CD14-positive monocyte (primary cell): ENCODE measurements at regions not wholly inside any gene's neighbourhood (a gene's known extent, or its start where the extent isn't known, plus 50 kb on each side); places are given as distances from the start of the nearest gene placed in this dataset.

ENCODE experiments used
- DNase-seq, 3 donors: peaks; one replicate each; pipeline ENCODE4 v3.0.0-alpha.2; 2011 to 2022
- H2AFZ ChIP-seq: 2 replicates; pipeline ENCODE4 v1.6.0; 2012; ENCODE audit warnings: mild to moderate bottlenecking, low read depth, low read length, inconsistent platforms; ENCODE audit not compliant: insufficient read depth, poor library complexity, severe bottlenecking
- H3K27ac ChIP-seq, 2 donors: 1 replicate in 1 of 2; 2 replicates in 1 of 2; pipeline ENCODE4 v1.5.1; 2012 to 2013; ENCODE audit warnings: low read length in 2 of 2, control low read depth in 1 of 2, inconsistent platforms in 1 of 2, low read depth in 1 of 2, mild to moderate bottlenecking in 1 of 2
- H3K27me3 ChIP-seq, 2 donors: one replicate each; pipeline versions ENCODE4 v1.6.0 to v1.6.1; 2011 to 2013; ENCODE audit warnings: low read length in 2 of 2; ENCODE audit not compliant: control insufficient read depth in 2 of 2, insufficient read depth in 2 of 2
- H3K36me3 ChIP-seq, 2 donors: replicated peaks in 1 of 2; 1 replicate in 1 of 2; 2 replicates in 1 of 2; pipeline versions ENCODE4 v1.5.1 to v1.6.1; 2012 to 2013; ENCODE audit warnings: low read length in 2 of 2, control low read depth in 1 of 2, inconsistent platforms in 1 of 2, mild to moderate bottlenecking in 1 of 2; ENCODE audit not compliant: insufficient read depth in 2 of 2, control insufficient read depth in 1 of 2
- H3K4me1 ChIP-seq, 2 donors: 1 replicate in 1 of 2; 2 replicates in 1 of 2; pipeline versions ENCODE4 v1.5.1 to v1.6.1; 2012 to 2013; ENCODE audit warnings: low read length in 2 of 2, control low read depth in 1 of 2, inconsistent platforms in 1 of 2, mild to moderate bottlenecking in 1 of 2, moderate library complexity in 1 of 2; ENCODE audit not compliant: insufficient read depth in 2 of 2, control insufficient read depth in 1 of 2
- H3K4me2 ChIP-seq: replicated peaks from 2 replicates; pipeline ENCODE3; 2012; ENCODE audit warnings: low read length, moderate library complexity, mild to moderate bottlenecking; ENCODE audit not compliant: poor library complexity, severe bottlenecking; ENCODE audit errors: extremely low read depth
- H3K4me3 ChIP-seq, 3 experiments: fragments of 200-600 bp in 1 of 3; sonication (generic) in 1 of 3; replicated peaks in 1 of 3; 1 replicate in 2 of 3; 2 replicates in 1 of 3; pipeline ENCODE4 v1.5.1; 2011 to 2013; ENCODE audit warnings: low read length in 3 of 3, mild to moderate bottlenecking in 3 of 3, control low read depth in 2 of 3, low read depth in 2 of 3, inconsistent platforms in 1 of 3, moderate library complexity in 1 of 3
- H3K79me2 ChIP-seq: 2 replicates; pipeline ENCODE4 v1.6.0; 2012; ENCODE audit warnings: mild to moderate bottlenecking, control low read depth, inconsistent platforms, low read length, moderate library complexity; ENCODE audit not compliant: insufficient read depth
- H3K9ac ChIP-seq: 2 replicates; pipeline ENCODE4 v1.6.0; 2017; ENCODE audit warnings: low read length, mild to moderate bottlenecking; ENCODE audit not compliant: insufficient read depth, poor library complexity, severe bottlenecking
- H3K9me3 ChIP-seq, 2 donors: replicated peaks in 1 of 2; 1 replicate in 1 of 2; 2 replicates in 1 of 2; pipeline versions ENCODE4 v1.5.1 to v1.6.1; 2012 to 2013; ENCODE audit warnings: low read length in 2 of 2, control low read depth in 1 of 2; ENCODE audit not compliant: control insufficient read depth in 1 of 2, insufficient read depth in 1 of 2
- H4K20me1 ChIP-seq: 2 replicates; pipeline ENCODE4 v1.6.0; 2012; ENCODE audit warnings: mild to moderate bottlenecking, low read length, control low read depth, moderate library complexity; ENCODE audit not compliant: insufficient read depth
- H3K27ac Mint-ChIP-seq, 7 donors: one replicate each; pipeline ENCODE4 v1.8.0; 2020; ENCODE audit warnings: mild to moderate bottlenecking in 7 of 7, mixed read lengths in 7 of 7, moderate library complexity in 6 of 7, inconsistent platforms in 2 of 7
- H3K27me3 Mint-ChIP-seq, 3 donors: one replicate each; pipeline ENCODE4 v1.8.0; 2021 to 2022; ENCODE audit warnings: low read depth in 3 of 3, mild to moderate bottlenecking in 3 of 3, mixed read lengths in 3 of 3, moderate library complexity in 3 of 3, inconsistent platforms in 1 of 3
- H3K36me3 Mint-ChIP-seq, 2 donors: one replicate each; pipeline ENCODE4 v1.8.0; 2020; ENCODE audit warnings: mixed read lengths in 2 of 2, inconsistent platforms in 1 of 2, mild to moderate bottlenecking in 1 of 2
- H3K4me1 Mint-ChIP-seq: one replicate; pipeline ENCODE4 v1.8.0; 2020; ENCODE audit warnings: mild to moderate bottlenecking, mixed read lengths
- H3K4me3 Mint-ChIP-seq, 2 donors: one replicate each; pipeline ENCODE4 v1.8.0; 2020; ENCODE audit warnings: mild to moderate bottlenecking in 2 of 2, mixed read lengths in 2 of 2, moderate library complexity in 1 of 2
- H3K9me3 Mint-ChIP-seq, 7 donors: one replicate each; pipeline ENCODE4 v1.8.0; 2020 to 2022; ENCODE audit warnings: mixed read lengths in 7 of 7, mild to moderate bottlenecking in 6 of 7, moderate library complexity in 6 of 7, inconsistent platforms in 2 of 7
- WGBS: methylation state at CpG from one replicate; pipeline ENCODE4 v1.1.5; 2013; ENCODE audit warnings: missing lambda C conversion rate; ENCODE audit not compliant: insufficient coverage; 5-methylcytosine and 5-hydroxymethylcytosine counted together
- intact Hi-C, 2 donors: fragments of 100-400 bp; cut with micrococcal nuclease; formaldehyde crosslinking; loops; one replicate each; pipeline versions ENCODE4 v1.15.0 to v1.15.1; 2023
- TF ChIP-seq, protein P1 (sequence below): fragments of 200-600 bp; IDR thresholded peaks from one replicate; pipeline ENCODE4 v1.8.0; 2022; ENCODE audit warnings: antibody characterized with exemption, mild to moderate bottlenecking

DNA sequence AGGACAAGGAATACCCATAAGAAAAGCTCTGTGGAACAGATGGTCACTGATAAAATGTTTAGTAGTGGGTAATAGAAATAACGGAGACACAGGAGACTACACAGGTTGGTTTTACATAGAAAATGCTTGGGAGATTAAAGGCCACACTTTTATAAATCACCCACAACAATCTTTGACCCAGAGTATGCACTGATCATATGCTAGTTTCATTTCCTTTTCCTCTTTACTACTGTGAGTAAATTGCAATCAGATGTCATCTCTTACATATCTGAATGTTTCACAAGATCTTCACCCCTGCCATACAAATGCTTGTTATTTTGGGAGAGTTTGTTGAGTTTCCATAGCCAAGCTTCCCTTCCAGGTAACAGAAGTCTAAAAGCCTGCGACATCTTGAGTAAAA lies 978.4 kb upstream of the KLHL29 start:
- H3K9me3 ChIP-seq: no peaks in the 10 kb centered on the region
- intact Hi-C loops: no loop called here
- H3K36me3 Mint-ChIP-seq: no peaks in the 10 kb centered on the region

DNA sequence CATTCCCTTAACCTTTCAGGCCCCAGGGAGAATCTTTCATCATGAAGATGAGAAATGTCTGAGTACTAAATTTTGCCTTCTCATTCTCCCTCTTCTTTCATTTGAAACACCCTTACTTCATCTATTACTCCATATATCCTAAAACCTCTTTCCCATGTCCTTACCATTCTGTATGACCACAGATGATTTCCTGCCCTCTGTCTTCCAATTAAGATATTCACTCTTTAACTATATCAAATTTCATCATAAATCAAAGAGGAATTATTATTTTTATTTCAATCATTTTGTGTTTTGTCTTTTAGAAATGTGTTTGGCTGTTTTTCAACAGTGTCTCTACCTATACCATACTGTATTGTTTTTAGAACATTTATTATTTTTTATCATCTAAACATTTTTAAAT lies 964.9 kb upstream of the KLHL29 start:
- Mint-ChIP-seq H3K4me1 (no peaks in the 10 kb centered on the region), H3K27me3 (no peaks in the 10 kb centered on the region), H3K9me3 (peaks cover 2 to 13% (median 7%) of the 10 kb centered on the region in 7 donors), H3K36me3 (no peaks in the 10 kb centered on the region), H3K27ac (no peak overlapping the region), H3K4me3 (no peak overlapping the region)
- TF ChIP-seq, protein P1, sequence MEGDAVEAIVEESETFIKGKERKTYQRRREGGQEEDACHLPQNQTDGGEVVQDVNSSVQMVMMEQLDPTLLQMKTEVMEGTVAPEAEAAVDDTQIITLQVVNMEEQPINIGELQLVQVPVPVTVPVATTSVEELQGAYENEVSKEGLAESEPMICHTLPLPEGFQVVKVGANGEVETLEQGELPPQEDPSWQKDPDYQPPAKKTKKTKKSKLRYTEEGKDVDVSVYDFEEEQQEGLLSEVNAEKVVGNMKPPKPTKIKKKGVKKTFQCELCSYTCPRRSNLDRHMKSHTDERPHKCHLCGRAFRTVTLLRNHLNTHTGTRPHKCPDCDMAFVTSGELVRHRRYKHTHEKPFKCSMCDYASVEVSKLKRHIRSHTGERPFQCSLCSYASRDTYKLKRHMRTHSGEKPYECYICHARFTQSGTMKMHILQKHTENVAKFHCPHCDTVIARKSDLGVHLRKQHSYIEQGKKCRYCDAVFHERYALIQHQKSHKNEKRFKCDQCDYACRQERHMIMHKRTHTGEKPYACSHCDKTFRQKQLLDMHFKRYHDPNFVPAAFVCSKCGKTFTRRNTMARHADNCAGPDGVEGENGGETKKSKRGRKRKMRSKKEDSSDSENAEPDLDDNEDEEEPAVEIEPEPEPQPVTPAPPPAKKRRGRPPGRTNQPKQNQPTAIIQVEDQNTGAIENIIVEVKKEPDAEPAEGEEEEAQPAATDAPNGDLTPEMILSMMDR: no peak
- Histone ChIP-seq H3K9me3 (peaks cover 0 to 4% of the 10 kb centered on the region in 2 donors), H3K4me2 (no peak overlapping the region), H3K79me2 (no peaks in the 10 kb centered on the region), H3K4me3 (no peak overlapping the region), H4K20me1 (no peaks in the 10 kb centered on the region), H3K9ac (no peak overlapping the region), H3K27ac (no peak overlapping the region), H2AFZ (no peak overlapping the region), H3K4me1 (no peaks in the 10 kb centered on the region), H3K27me3 (no peaks in the 10 kb centered on the region), H3K36me3 (no peaks in the 10 kb centered on the region)
- DNase-seq: no peak
- intact Hi-C loops: no loop called here

More for the DNA sequence above, 978.4 kb upstream of the KLHL29 start:
- TF ChIP-seq, protein P1: no peak
- no peak for DNase-seq
- H3K79me2 ChIP-seq: no peaks in the 10 kb centered on the region
- H3K27me3 ChIP-seq: no peaks in the 10 kb centered on the region
- H3K9ac ChIP-seq: no peak overlapping the region
- no peak overlapping the region for H3K4me2 ChIP-seq
- H3K27me3 Mint-ChIP-seq: peaks cover 0 to 2% (median 0%) of the 10 kb centered on the region in 3 donors
- H3K4me1 ChIP-seq: no peaks in the 10 kb centered on the region
- H3K4me1 Mint-ChIP-seq: no peaks in the 10 kb centered on the region
- H3K4me3 Mint-ChIP-seq: no peak overlapping the region
- peaks cover 0 to 10% (median 4%) of the 10 kb centered on the region in 7 donors for H3K9me3 Mint-ChIP-seq
- no CpG with 5 or more reads among the region's 2 CpGs for WGBS
- H3K4me3 ChIP-seq: no peak overlapping the region
- no peak overlapping the region for H3K27ac ChIP-seq
- H4K20me1 ChIP-seq: no peaks in the 10 kb centered on the region
- no peak overlapping the region for H3K27ac Mint-ChIP-seq
- no peak overlapping the region for H2AFZ ChIP-seq
- H3K36me3 ChIP-seq: no peaks in the 10 kb centered on the region
